H9 (cell line): ENCODE measurements at regions not wholly inside any gene's neighbourhood (a gene's known extent, or its start where the extent isn't known, plus 50 kb on each side); places are given as distances from the start of the nearest gene placed in this dataset.

ENCODE experiments used
- DNase-seq: peaks from one replicate; pipeline ENCODE4 v3.0.0-alpha.2; 2017
- H2AFZ ChIP-seq: one replicate; pipeline ENCODE4 v1.6.1; 2013; ENCODE audit warnings: mild to moderate bottlenecking, low read length, control low read depth, moderate library complexity
- H2AK5ac ChIP-seq: 2 replicates; pipeline ENCODE4 v1.6.1; 2013; ENCODE audit warnings: low read length, control low read depth, mixed read lengths; ENCODE audit not compliant: insufficient read length
- H2BK120ac ChIP-seq: one replicate; pipeline ENCODE4 v1.6.1; 2013; ENCODE audit warnings: low read depth, mild to moderate bottlenecking, low read length, control low read depth, inconsistent platforms; ENCODE audit not compliant: poor library complexity, severe bottlenecking
- H2BK12ac ChIP-seq: 2 replicates; pipeline ENCODE4 v1.6.1; 2013; ENCODE audit warnings: low read length, control low read depth, mixed read lengths, low read depth; ENCODE audit not compliant: insufficient read length
- H2BK15ac ChIP-seq: 2 replicates; pipeline ENCODE4 v1.6.1; 2013; ENCODE audit warnings: low read depth, low read length, control low read depth
- H2BK20ac ChIP-seq: one replicate; pipeline ENCODE4 v1.6.1; 2013; ENCODE audit warnings: low read depth, mild to moderate bottlenecking, low read length, control low read depth, inconsistent platforms; ENCODE audit not compliant: poor library complexity, severe bottlenecking
- H2BK5ac ChIP-seq: 2 replicates; pipeline ENCODE4 v1.6.1; 2013; ENCODE audit warnings: low read length, control low read depth, mixed read lengths; ENCODE audit not compliant: insufficient read length
- H3K14ac ChIP-seq: 2 replicates; pipeline ENCODE4 v1.6.1; 2013; ENCODE audit warnings: low read length, control low read depth; ENCODE audit not compliant: insufficient read depth
- H3K18ac ChIP-seq: 2 replicates; pipeline ENCODE4 v1.6.1; 2013; ENCODE audit warnings: low read depth, mild to moderate bottlenecking, mixed read lengths, low read length, control low read depth; ENCODE audit not compliant: insufficient read length
- H3K23ac ChIP-seq: 2 replicates; pipeline ENCODE4 v1.6.1; 2013; ENCODE audit warnings: low read length, control low read depth, mixed read lengths, low read depth; ENCODE audit not compliant: insufficient read length
- H3K23me2 ChIP-seq: 2 replicates; pipeline ENCODE4 v1.6.1; 2013; ENCODE audit warnings: low read depth, mild to moderate bottlenecking, mixed read lengths, low read length, control low read depth; ENCODE audit not compliant: insufficient read length, poor library complexity, severe bottlenecking
- H3K27ac ChIP-seq: 2 replicates; pipeline ENCODE4 v1.5.1; 2013; ENCODE audit warnings: low read length, control low read depth, mixed read lengths, low read depth; ENCODE audit not compliant: insufficient read length
- H3K27me3 ChIP-seq: 2 replicates; pipeline ENCODE4 v1.6.1; 2013; ENCODE audit warnings: low read length, control low read depth, inconsistent platforms; ENCODE audit not compliant: insufficient read depth
- H3K4ac ChIP-seq: 2 replicates; pipeline ENCODE4 v1.6.1; 2013; ENCODE audit warnings: low read depth, mild to moderate bottlenecking, control low read depth, inconsistent platforms, low read length, moderate library complexity
- H3K4me1 ChIP-seq: 2 replicates; pipeline ENCODE4 v1.6.1; 2013; ENCODE audit warnings: low read length, control low read depth, inconsistent platforms; ENCODE audit not compliant: insufficient read depth
- H3K4me2 ChIP-seq: 2 replicates; pipeline ENCODE4 v1.6.1; 2013; ENCODE audit warnings: low read length, control low read depth, mixed read lengths; ENCODE audit not compliant: insufficient read length, insufficient read depth
- H3K56ac ChIP-seq: 2 replicates; pipeline ENCODE4 v1.6.1; 2013; ENCODE audit warnings: low read depth, mild to moderate bottlenecking, mixed read lengths, low read length, control low read depth; ENCODE audit not compliant: insufficient read length
- H3K79me1 ChIP-seq: 2 replicates; pipeline ENCODE4 v1.6.1; 2013; ENCODE audit warnings: low read depth, mild to moderate bottlenecking, moderate library complexity, low read length, control low read depth, inconsistent platforms; ENCODE audit not compliant: insufficient read depth, poor library complexity, severe bottlenecking
- H3K79me2 ChIP-seq: 2 replicates; pipeline ENCODE4 v1.6.1; 2013; ENCODE audit warnings: low read length, control low read depth, inconsistent platforms; ENCODE audit not compliant: insufficient read depth
- H3K9ac ChIP-seq: 2 replicates; pipeline ENCODE4 v1.6.1; 2013; ENCODE audit warnings: low read length, control low read depth, mixed read lengths; ENCODE audit not compliant: insufficient read length; ENCODE audit errors: extremely low read depth
- H3K9me3 ChIP-seq: one replicate; pipeline ENCODE4 v1.6.1; 2013; ENCODE audit warnings: low read depth, low read length, inconsistent platforms; ENCODE audit not compliant: control insufficient read depth
- H3T11ph ChIP-seq: one replicate; pipeline ENCODE4 v1.6.1; 2013; ENCODE audit warnings: mild to moderate bottlenecking, low read length, control low read depth, inconsistent platforms
- H4K20me1 ChIP-seq: one replicate; pipeline ENCODE4 v1.6.1; 2013; ENCODE audit not compliant: control insufficient read depth, insufficient read length, insufficient read depth
- H4K5ac ChIP-seq: 2 replicates; pipeline ENCODE4 v1.6.1; 2013; ENCODE audit warnings: low read depth, mild to moderate bottlenecking, mixed read lengths, low read length, control low read depth; ENCODE audit not compliant: insufficient read length
- H4K8ac ChIP-seq: replicated peaks from 2 replicates; pipeline ENCODE4 v1.6.1; 2013; ENCODE audit warnings: low read length, control low read depth, mixed read lengths, low read depth; ENCODE audit not compliant: insufficient read length
- H4K91ac ChIP-seq: 2 replicates; pipeline ENCODE4 v1.6.1; 2013; ENCODE audit warnings: low read depth, mild to moderate bottlenecking, moderate library complexity, mixed read lengths, low read length, control low read depth; ENCODE audit not compliant: insufficient read length
- H3K27ac Mint-ChIP-seq, 3 experiments: 2 replicates in 2 of 3; 3 replicates in 1 of 3; pipeline ENCODE4 v1.8.0; 2020 to 2021; ENCODE audit warnings: mixed read lengths in 3 of 3, mild to moderate bottlenecking in 1 of 3, moderate library complexity in 1 of 3
- H3K27me3 Mint-ChIP-seq: 2 replicates; pipeline ENCODE4 v1.8.0; 2021; ENCODE audit warnings: low read depth, mild to moderate bottlenecking, moderate library complexity, mixed read lengths
- H3K36me3 Mint-ChIP-seq, 3 experiments: 2 replicates in 2 of 3; 3 replicates in 1 of 3; pipeline ENCODE4 v1.8.0; 2020 to 2021; ENCODE audit warnings: low read depth in 3 of 3, mixed read lengths in 3 of 3; ENCODE audit not compliant: insufficient read depth in 1 of 3
- H3K4me1 Mint-ChIP-seq, 2 experiments: 2 replicates each; pipeline ENCODE4 v1.8.0; 2020; ENCODE audit warnings: mixed read lengths in 2 of 2
- H3K4me3 Mint-ChIP-seq, 2 experiments: 2 replicates in 1 of 2; 3 replicates in 1 of 2; pipeline ENCODE4 v1.8.0; 2020 to 2021; ENCODE audit warnings: mild to moderate bottlenecking in 2 of 2, mixed read lengths in 2 of 2, moderate library complexity in 1 of 2
- H3K9me3 Mint-ChIP-seq, 2 experiments: 2 replicates in 1 of 2; 3 replicates in 1 of 2; pipeline ENCODE4 v1.8.0; 2020; ENCODE audit warnings: mild to moderate bottlenecking in 2 of 2, mixed read lengths in 2 of 2, moderate library complexity in 1 of 2
- WGBS: extraction: QIAGEN DNeasy Blood & Tissue Kit; methylation state at CpG from one replicate; pipeline ENCODE4 v1.1.7; 2013; ENCODE audit warnings: missing lambda C conversion rate, low lambda C conversion rate, mixed read lengths; ENCODE audit not compliant: insufficient read length; ENCODE audit errors: extremely low coverage; 5-methylcytosine and 5-hydroxymethylcytosine counted together
- TF ChIP-seq, protein P1 (sequence below): fragments of 200-600 bp; sonication (generic); conservative IDR thresholded peaks from 3 replicates; pipeline ENCODE4 v1.8.0; 2021; ENCODE audit warnings: antibody characterized with exemption, mild to moderate bottlenecking

DNA sequence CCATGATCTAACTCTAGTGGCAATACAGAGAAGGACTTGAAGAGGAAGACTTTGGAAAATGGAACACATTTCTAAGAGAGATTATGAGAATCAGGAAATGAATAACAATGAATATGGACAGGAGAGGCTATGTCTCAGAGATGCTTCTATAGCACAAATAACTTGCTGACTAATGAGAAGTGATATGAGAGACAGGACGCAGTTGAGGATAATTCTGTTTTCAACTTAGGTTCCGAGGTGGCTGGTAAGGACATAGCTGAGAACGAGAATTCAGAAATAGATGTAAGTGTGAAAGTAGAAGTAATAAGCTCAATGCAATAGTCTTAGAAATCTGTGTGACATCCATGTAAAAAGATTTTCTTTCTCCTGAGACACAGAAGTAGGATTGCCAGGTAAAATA, 358.1 kb upstream of the GRAMD2B start:
- TF ChIP-seq, protein P1, sequence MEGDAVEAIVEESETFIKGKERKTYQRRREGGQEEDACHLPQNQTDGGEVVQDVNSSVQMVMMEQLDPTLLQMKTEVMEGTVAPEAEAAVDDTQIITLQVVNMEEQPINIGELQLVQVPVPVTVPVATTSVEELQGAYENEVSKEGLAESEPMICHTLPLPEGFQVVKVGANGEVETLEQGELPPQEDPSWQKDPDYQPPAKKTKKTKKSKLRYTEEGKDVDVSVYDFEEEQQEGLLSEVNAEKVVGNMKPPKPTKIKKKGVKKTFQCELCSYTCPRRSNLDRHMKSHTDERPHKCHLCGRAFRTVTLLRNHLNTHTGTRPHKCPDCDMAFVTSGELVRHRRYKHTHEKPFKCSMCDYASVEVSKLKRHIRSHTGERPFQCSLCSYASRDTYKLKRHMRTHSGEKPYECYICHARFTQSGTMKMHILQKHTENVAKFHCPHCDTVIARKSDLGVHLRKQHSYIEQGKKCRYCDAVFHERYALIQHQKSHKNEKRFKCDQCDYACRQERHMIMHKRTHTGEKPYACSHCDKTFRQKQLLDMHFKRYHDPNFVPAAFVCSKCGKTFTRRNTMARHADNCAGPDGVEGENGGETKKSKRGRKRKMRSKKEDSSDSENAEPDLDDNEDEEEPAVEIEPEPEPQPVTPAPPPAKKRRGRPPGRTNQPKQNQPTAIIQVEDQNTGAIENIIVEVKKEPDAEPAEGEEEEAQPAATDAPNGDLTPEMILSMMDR: no peak
- no peaks in the 10 kb centered on the region for H3K27me3 ChIP-seq
- H2BK120ac ChIP-seq: no peak overlapping the region
- H2AK5ac ChIP-seq: no peak overlapping the region
- H2BK20ac ChIP-seq: no peak overlapping the region
- no peaks in the 10 kb centered on the region; a peak in 2 of 7 replicates for H3K36me3 Mint-ChIP-seq
- WGBS: no CpG with 5 or more reads among the region's 3 CpGs
- no peak for DNase-seq
- peaks cover 0 to 5% of the 10 kb centered on the region in 2 experiments; a peak in 1 of 5 replicates for H3K9me3 Mint-ChIP-seq
- H3K79me2 ChIP-seq: no peaks in the 10 kb centered on the region
- no peak overlapping the region for H3K18ac ChIP-seq
- H4K91ac ChIP-seq: no peak overlapping the region
- no peak overlapping the region for H3K23ac ChIP-seq
- no peak overlapping the region for H3T11ph ChIP-seq
- H3K27ac ChIP-seq: no peak overlapping the region
- no peak overlapping the region for H3K4me2 ChIP-seq
- H3K23me2 ChIP-seq: no peaks in the 10 kb centered on the region
- H3K4me1 ChIP-seq: no peaks in the 10 kb centered on the region
- no peak overlapping the region for H4K5ac ChIP-seq
- H2AFZ ChIP-seq: no peak overlapping the region
- no peak overlapping the region for H3K14ac ChIP-seq
- no peaks in the 10 kb centered on the region for H4K20me1 ChIP-seq
- H3K4me3 Mint-ChIP-seq: no peak overlapping the region
- no peaks in the 10 kb centered on the region; the same call in 1 of the 2 replicates for H3K27me3 Mint-ChIP-seq
- H3K4me1 Mint-ChIP-seq: no peaks in the 10 kb centered on the region
- no peak overlapping the region for H4K8ac ChIP-seq
- H2BK12ac ChIP-seq: no peak overlapping the region
- H3K56ac ChIP-seq: no peak overlapping the region
- no peak overlapping the region for H3K4ac ChIP-seq
- H3K9ac ChIP-seq: no peak overlapping the region
- no peaks in the 10 kb centered on the region for H3K79me1 ChIP-seq
- H2BK15ac ChIP-seq: no peak overlapping the region
- H3K9me3 ChIP-seq: no peaks in the 10 kb centered on the region
- no peak overlapping the region for H3K27ac Mint-ChIP-seq
- no peak overlapping the region for H2BK5ac ChIP-seq
